Forelimb muscle (tissue), 1 donor: ENCODE measurements at regions not wholly inside any gene's neighbourhood (a gene's known extent, or its start where the extent isn't known, plus 50 kb on each side); places are given as distances from the start of the nearest gene placed in this dataset.
"Not testable (repeated sequence)": the region's sequence is repeated elsewhere in the genome, so short reads cannot be mapped to it uniquely, and the experiment has no call there.

Experiments used
- DNase-seq: peaks from one replicate; pipeline ENCODE4 v3.0.0-alpha.2; 2013; ENCODE audit warnings: low read depth

DNA sequence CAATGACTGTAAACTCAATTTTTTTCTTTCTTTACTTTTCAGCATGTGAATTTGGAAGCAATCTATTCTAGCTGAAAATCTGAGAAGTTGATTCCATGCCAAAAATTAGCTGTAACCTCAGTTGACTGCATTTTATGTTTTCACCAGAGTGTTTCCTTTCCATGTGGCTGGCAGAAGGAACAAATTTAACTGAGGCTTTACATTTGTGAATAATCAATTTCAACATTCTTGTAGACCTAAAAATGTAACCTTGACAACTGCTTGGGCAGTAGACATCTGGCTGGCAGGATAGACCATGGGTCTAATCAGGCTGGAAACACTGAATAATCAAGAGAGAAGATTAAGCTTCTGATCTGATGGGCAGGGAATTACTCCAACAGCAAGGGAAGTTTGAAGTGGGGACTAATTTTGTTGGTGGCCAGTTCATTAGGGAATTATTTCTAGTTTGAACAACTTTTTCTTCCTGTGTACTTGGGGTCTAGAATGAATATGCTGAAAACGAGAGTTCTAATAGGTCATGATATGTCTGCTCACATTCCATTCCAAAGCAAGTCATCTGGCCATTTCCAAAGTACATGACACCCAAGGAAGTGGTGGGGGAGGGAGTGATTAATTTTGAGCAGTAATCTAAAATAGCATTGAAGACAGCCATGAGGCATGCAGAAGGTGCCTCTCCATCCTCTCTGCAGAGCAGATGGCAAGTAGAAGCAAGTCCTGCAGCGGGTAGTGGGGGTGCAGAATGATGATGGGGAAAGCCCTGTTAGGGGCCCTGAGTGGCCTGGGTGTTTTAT lies 68.2 kb downstream of the ATP23 start:
- DNase-seq: no peak

DNA sequence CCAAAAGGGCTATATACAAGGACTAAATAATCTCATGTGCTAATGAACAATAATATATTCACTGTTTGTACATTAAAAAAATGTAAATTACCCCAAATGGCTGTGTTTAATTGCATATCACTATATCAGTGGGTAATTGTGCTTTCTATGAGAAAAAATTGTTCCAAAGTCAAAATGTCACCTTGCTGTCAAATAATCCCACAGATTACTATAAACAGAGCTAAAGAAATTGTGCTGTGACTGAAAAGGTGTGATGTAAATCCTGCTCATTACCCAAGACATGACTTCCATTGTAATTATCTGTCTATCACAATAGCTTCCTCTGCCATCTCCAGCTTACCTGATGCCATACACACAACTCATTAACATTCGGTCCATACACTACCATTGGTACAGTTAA lies 70.3 kb downstream of the ATP23 start:
- no peak for DNase-seq

DNA sequence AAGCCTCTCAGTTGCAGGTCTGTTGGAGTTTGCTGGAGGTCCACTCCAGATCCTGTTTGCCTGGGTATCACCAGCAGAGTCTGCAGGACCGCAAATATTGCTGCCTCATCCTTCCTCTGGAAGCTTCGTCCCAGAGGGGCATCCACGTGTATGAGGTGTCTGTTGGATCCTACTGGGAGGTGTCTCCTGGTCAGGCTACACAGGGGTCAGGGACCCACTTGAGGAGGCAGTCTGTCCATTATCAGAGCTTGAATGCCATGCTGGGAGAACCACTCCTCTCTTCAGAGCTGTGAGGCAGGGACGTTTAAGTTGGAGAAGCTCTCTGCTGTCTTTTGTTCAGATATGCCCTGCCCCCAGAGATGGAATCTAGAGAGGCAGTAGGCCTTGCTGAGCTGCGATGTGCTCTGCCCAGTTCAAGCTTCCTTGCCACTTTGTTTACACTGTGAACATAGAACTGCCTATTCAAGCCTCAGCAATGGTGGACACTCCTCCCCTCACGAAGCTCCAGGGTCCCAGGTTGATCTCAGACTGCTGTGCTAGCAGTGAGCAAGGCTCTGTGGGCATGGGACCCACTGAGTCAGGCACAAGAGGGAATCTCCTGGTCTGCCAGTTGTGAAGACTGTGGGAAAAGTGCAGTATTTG lies 81.1 kb downstream of the ATP23 start:
- not testable (repeated sequence) for DNase-seq

DNA sequence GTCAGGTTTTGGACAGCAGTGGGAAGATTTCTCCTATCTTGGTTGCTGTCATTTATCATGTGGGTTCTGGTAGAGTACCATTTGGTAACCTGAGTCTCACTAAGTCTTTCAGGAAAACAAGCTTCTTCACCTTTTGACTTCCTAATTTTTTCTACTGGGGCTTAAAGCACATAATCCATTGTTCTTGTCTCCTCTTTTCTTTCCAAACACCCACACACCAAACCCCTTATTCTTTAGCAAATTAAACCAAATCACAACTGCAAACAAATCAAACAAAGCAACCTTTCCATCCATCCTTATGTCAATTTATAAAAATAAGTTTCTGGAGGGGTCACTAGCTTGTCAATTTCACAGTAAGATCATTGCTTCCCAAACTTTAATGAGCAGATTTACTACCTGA lies 84.1 kb downstream of the ATP23 start:
- DNase-seq: no peak

GRCh38 chr12:58026426-58026825 lies 85.1 kb downstream of the ATP23 start:
- DNase-seq: peak; percentile 19

DNA sequence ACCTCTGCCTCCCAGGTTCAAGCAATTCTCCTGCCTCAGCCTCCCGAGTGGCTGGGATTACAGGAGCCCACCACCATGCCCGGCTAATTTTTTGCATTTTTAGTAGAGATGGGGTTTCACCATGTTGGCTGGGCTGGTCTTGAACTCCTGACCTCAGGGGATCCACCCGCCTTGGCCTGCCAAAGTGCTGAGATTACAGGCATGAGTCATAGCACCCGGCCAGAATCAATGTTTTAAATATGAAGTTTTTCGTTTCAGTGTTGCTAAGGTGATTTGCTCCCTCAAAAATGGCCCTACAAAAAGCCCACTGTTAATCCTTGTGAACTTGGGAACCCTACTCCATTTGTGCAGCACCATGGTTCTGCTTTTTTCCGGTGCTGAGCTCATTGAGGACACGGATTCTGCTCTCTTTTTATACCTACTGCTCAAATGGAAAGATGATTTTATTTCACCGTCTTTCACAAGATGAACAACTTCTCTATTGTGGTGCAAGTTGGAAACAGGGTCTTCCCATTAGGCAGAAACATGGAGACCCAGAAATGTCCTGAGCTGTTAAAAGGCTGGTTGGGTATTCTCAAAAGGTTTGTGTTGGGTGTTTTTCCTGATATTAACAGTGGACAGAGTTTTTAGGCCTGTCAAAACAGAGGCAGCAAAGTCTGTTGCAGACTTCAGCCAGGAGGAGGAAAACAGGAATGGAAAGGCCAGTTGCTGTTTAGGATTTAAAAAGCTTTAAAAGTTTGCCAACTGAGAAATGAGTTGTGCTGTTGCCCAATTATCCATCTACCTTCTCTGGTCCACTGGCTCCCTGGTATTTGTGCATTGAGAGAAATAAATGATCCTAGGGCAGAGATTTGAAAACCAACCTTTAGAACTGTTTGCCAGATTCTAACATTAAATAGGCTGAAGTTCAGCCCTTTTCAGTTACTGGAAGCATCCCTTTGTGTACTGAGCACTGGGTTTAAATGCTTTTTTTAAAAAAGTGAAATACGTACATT lies 85.8 kb downstream of the ATP23 start:
- DNase-seq: no peak

DNA sequence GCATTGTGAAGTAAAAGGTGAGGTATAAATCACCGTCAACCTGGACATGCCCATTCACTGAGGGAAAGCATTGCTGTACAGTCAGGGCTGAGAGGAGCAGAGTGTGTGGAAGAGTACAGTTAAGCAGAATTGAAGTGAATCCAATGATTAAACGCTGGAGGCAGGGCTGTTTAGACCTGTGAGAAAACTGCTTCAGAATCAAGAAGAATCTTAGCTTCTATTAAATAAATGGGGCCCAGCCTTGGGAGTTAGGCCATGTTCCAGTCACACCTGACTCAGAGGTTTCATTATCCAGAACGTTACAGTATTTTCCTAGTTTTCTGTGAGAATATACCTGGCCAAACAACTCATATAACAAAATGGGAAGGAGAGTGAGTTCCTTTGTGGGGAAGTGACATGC lies 86.9 kb downstream of the ATP23 start:
- no peak for DNase-seq

DNA sequence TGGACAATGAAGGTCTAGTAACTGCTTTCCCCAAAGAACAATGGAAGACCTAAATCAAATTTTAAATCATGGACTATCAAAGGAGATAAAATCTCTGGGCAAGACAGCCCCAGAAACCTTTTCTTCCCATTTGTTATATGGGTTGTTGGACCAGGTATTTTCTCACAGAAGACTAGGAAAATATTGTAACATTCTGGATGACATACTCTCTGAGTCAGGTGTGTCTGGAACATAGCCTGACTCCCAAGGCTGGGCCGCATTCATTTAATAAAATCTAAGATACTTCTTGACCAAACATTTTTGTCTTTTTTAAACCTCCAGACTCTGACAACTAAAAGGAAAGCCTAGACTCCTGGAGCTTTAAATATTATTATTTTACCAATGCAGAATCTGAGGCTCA lies 87.9 kb downstream of the ATP23 start:
- DNase-seq: no peak

DNA sequence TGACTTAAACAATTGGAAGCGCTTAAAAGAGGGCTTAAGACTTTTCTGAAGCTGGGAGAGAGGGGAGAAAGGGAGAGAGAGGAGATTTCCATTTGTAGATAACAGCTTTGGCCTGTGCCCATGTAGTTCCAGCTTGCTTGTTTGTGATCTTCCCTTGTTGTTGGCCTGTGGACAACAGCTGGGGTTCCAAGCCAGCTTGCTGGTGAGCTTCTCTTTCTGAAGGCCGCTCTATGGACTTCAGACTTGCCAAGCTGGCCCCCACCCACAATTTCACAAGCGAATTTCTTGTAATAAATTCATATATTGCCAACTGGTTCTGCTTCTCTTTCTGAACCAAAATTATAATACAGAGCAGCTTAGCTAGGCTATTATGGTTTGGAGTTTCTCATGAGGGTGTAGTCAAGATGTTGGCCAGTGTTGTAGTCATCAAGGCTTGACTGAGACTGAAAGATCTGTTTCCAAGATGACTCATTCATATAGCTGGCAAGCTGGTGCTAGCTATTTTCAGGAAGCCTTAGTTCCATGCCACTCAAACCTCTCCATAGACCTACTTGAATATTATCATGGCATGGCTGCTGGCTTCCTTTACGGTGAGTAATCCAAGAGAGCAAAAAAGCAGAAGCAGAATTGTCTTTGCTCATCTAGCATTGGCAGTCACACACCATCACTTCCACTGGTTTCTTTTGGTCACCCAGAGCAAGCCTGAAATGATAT lies 89.4 kb downstream of the ATP23 start:
- no peak for DNase-seq

DNA sequence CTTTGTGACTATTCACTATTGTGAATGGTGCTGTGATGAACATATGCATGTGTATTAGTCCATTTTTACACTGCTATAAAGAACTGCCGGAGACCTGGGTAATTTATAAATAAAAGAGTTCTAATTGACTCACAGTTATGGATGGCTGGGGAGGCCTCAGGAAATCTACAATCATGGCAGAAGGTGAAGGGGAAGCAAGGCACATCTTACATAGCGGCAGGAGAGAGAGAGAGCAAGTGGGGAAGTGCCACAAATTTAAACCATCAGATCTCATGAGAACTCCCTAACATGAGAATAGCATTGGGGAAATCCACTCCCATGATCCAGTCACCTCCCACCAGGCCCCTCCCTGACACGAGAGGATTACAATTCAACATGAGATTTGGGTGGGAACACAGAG lies 90.8 kb downstream of the ATP23 start:
- no peak for DNase-seq

GRCh38 chr12:58033831-58034230 lies 92.5 kb downstream of the ATP23 start:
- DNase-seq: no peak

DNA sequence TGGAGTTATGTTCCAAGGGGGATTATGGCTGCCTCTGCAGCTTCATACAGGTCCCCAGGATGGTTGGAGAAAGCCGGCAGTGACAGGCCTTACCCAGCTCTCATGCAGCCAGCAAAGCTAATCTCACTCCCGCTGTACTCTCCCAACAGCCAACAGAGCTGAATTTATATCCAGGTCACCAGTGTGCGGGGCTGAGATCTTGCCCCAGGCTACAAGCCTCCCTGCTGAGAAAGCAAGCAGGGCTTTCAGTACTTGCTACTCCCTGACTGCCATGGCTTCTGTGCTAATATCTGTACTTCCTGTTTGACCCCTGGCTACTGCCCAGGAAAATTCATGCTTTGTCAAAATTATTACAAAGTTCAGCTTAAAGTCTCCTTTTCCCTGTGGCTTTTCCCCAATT lies 92.9 kb downstream of the ATP23 start:
- no peak for DNase-seq

DNA sequence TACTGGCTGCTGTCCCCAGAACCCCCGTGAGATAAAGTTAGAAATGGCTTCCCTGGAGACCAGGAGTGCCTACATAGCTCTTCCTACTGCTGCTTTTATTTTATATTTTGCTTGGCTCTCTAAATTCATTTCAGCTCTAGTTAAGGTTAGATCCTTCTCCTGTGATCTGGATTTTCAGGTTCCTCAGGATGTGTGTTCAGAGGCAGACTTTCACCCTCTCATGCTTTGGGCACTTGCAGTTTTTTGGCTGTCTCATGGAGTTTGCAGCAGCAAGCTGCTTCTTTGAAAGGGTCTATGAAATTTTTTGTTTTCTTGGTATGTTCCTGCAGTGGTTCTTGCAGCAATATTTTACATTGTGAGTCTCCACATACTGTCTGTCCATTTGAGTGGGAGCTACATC lies 93.3 kb downstream of the ATP23 start:
- DNase-seq: no peak

DNA sequence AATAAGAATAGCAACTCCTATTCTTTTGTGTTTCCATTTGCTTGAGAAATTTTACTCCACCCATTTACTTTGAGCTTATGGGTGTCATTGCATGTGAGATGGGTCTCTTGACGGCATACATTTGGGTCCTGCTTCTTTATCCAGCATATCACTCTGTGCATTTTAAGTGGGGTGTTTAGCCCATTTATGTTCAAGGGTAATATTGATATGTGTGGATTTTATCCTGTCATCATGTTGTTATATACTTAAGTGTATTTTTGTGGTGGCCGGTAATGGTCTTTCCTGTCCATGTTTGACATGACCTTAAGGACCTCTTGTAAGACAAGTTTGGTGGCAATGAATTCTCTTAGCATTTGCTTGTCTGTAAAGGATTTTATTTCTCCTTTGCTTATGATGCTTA lies 100.1 kb downstream of the ATP23 start:
- no peak for DNase-seq

DNA sequence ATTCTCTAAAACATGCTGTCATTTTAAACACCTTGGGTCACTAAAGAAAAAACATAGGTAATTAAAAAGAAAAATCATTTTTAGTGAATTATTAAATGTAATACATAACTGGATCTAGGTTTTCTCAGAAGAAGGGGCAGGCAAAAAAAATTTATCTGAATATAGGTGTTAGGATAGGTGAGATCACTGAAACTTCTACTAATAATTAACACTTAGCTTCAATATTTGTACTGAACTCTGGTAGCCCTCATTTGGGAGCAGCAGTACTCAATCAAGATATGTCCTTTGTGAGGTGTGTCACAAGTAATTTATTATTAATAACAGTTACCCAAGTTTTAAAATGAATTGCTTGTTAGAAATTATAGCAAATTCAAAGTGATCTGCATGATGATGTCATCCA lies 103.6 kb downstream of the ATP23 start:
- DNase-seq: no peak

DNA sequence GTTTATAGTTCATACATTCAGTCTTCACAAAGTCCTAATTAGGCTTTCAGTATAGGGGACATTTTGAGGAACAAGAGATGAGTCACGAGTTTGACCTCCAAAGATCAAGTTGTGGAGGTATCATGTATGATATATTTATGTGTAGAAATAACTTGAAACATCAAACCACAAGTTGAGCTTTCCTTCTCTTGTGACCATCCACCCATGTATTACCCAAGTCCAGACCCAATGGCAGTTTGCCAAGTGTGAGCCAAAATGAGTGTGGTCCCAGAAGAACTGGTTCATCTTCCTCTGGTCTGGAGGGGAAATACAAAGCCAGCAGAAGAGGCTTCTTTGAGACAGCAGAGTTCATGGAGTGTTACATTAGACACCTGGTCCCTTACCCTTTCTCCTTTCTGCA lies 104.9 kb downstream of the ATP23 start:
- DNase-seq: no peak

- DNase-seq: no peak
These were observed 110.0 kb downstream of the ATP23 start for GRCh38 chr12:58051378-58051777.

GRCh38 chr12:58064666-58065065 lies 123.3 kb downstream of the ATP23 start:
- DNase-seq: no peak

DNA sequence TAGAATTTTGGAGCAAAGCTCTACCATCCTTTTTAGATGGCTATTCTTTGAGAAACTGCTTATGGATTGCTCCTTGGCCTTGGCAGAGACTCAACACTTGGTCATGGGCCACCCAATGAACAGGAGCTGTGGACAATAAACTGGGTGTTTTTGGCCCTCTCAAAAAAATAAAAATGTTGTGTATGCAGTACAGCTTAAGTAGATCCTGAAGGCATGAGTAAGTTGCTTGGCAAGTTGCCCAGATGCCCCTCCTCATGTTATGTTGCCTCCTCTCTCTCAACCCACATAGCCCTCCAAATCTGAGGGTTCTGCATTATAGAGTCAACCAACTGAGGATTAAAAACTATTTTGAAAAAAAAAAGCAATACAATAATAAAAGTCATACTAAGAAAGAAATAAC lies 124.9 kb downstream of the ATP23 start:
- DNase-seq: no peak

- DNase-seq: no peak
These were observed 126.4 kb downstream of the ATP23 start for GRCh38 chr12:58067610-58068387.

GRCh38 chr12:58068706-58069105 lies 127.3 kb downstream of the ATP23 start:
- no peak for DNase-seq
